ENCODE measurements at regions not wholly inside any gene's neighbourhood (a gene's known extent, or its start where the extent isn't known, plus 50 kb on each side); places are given as distances from the start of the nearest gene placed in this dataset.

- TF ChIP-seq CTCF (IDR thresholded peaks at IDR 0.05; ENCODE audit: borderline replicate concordance, extremely low read depth, low read length, poor library complexity, severe bottlenecking) (peak; percentile 86), EZH2 (IDR thresholded peaks at IDR 0.05; ENCODE audit: borderline replicate concordance, low read depth, low read length, severe bottlenecking) (no peak)
Observed at GRCh38 chr12:91811481-91812287, 334.0 kb downstream of the BTG1 start.
